GM04504 (cell line): ENCODE measurements at regions not wholly inside any gene's neighbourhood (a gene's known extent, or its start where the extent isn't known, plus 50 kb on each side); places are given as distances from the start of the nearest gene placed in this dataset.
A peak's percentile ranks its signal among the peaks of the same experiment; 100 is the strongest.

Experiments
- DNase-seq: peaks from one replicate; pipeline ENCODE4 v3.0.0-alpha.2; 2012; ENCODE audit warnings: low read depth

- DNase-seq: no peak
Measured at GRCh38 chr1:175826705-175827104, 83.3 kb upstream of the TNR start.

DNA sequence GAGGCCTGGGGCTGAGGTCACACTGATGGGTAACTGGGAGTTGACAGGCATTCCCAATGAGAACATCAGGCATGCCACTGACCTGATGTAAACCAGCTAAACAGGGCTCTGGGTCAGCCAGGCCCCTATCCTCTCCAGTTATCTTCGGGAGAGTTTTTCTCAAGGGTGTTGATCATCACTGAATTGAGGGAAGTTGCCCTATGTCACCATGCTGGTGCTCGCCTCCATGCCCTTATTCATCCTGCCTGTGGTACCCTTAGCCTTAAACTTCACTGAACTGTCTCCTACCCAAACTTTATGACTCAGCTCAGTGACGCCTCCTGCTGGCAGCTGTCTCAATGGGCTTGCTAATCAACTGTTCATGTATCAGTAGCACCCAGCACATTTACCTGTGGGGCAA lies 80.7 kb upstream of the TNR start:
- DNase-seq: no peak

- peak; percentile 14 for DNase-seq
Measured at GRCh38 chr1:175823406-175823805, 80.0 kb upstream of the TNR start.

- peak; percentile 60 for DNase-seq
Measured at GRCh38 chr1:175822580-175822979, 79.2 kb upstream of the TNR start.

DNA sequence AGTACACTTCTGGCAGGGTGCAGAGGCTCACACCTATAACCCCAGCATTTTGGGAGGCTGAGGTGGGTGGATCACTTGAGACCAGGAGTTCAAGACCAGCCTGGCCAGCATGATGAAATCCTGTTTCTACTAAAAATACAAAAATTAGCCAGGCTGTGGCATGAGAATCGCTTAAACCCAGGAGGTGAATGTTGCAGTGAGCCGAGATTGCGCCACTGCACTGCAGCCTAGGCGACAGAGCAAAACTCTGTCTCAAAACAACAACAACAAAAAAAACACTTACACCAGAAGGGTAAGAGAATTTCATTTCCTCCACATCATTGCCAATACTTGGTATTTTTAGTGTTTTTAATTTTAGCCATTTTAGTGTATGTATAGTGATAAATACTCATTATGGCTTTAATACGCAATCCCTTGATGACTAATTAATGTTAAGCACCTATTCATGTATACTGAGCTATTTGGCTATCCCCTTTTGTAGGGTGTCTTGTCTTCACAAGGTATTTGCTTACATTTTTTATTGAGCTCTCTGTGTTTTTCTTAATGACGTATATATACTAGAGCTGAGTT lies 77.1 kb upstream of the TNR start:
- DNase-seq: no peak

DNA sequence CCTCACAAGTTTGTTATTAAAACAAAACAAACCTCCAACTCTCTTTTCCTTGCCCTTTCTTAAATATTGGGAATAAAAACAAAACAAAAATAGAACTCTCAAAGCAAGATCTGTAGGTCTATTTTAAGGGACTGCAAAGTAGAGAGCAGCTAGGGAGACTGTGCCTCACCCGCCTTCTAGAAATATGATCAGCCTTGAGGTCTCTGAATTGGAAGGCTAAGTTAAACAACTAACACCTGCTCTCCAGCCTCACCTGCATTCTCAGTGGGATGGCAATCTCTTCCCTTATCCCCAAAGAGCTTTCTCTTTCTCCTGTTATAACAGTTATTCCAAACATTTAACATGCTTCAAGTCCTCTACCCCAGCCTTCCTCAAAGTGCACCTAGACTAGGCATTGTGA lies 75.5 kb upstream of the TNR start:
- DNase-seq: no peak

DNA sequence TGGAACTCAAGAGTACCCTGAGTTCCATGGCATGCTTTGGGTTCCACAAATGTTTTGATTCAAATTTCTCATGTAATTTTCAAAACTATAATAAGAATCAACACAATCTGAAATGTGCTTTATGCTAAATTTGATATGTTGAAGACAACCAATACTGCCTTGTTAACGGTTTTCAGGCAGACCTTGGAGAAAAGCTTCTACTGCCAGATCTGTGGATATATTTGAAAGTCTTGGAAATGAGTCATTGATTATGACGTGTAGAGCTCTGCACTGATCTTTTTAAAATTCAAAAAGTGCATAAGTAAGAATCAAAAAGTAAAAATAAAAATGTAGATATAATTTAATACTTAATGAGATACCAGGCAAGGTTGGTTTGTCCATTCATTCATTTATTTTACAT lies 74.0 kb upstream of the TNR start:
- DNase-seq: no peak

DNA sequence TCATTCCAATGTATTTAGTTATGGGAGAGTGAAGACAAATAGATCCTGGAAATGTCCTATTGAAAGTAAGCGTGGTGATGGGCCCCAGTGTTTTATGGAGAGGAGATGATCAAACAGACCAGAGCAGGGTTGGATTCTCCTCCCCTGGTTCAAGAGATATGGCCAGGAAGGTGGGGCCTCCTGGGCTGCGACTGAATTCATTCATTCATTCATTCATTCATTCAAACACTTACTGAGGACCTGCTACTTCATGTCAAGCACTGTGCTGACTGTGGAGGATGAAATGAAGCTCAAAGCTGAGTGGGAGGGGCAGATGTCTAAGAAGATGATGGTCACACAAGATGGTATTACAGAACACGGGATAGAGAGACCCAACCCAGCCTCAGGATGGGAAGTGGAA lies 71.5 kb upstream of the TNR start:
- no peak for DNase-seq

DNA sequence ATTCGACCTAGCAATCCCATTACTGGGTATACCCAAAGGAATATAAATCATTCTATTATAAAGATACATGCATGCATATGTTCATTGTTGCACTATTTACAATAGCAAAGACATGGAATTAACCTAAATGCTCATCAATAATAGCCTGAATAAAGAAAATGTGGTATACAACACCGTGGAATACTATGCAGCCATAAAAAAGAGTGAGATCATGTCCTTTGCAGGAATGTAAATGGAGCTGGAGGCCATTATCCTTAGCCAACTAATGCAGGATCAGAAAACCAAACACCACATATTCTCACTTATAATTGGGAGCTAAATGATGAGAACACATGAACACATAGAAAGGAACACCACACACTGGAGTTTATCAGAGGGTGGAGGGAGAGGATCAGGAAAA lies 69.5 kb upstream of the TNR start:
- no peak for DNase-seq

GRCh38 chr1:175810305-175810704 lies 66.9 kb upstream of the TNR start:
- no peak for DNase-seq

DNA sequence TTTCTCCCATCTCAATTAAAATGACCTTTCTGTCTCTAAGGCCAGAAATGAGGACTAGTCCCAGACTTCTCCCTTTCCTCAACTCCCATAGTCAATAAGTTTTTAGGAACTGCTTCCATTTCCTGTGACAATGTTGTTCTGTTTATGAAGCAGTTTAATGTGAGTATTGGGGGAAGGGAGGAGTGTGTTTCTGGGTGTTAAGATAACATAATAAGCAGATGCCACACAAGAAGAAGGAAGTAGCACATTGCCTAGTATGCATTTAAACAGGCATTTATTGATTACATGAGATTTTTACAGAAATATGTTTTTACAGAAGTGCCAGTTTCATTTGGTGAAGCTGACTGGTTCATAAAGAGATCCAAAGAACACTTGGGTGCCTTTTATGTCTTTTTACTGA lies 65.6 kb upstream of the TNR start:
- DNase-seq: no peak

GRCh38 chr1:175808573-175808972 lies 65.2 kb upstream of the TNR start:
- no peak for DNase-seq

DNA sequence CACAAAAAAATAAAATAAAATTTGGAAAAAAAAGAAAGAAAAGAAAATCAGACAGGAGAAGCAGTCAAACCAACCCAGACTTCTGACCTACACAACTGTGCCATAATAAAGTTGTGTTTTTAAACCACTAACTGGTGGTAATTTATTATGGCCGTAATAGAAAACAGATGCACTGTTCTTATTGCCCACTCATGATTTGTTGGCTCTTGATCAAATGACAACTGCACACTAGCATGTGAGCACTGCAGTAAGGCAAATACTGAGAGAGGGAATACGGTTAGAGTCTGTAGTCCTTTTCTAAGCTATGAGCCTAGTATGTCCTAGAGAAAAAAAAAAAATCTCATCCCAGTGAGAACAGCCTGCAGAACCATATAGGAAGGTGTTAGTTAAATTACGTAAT lies 61.2 kb upstream of the TNR start:
- DNase-seq: peak; percentile 19

DNA sequence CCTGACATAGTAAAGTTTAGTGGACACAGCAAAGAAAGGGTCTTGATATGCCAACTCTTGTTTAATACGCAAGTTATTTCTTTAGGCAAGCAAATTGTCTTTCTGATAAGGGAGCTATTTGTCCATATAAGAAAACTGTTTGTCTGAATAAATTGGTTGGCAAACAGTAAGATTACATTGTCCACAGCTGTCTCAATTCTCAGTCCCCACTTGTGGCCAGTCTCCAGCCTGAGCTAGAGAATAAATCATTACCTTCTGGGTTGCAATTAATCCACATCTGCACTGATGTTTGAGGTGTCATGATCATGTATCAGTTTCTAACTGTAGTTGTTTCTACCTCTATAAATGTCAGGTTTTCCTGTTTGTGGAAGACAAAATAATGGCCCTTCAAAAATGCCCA lies 60.0 kb upstream of the TNR start:
- DNase-seq: no peak

DNA sequence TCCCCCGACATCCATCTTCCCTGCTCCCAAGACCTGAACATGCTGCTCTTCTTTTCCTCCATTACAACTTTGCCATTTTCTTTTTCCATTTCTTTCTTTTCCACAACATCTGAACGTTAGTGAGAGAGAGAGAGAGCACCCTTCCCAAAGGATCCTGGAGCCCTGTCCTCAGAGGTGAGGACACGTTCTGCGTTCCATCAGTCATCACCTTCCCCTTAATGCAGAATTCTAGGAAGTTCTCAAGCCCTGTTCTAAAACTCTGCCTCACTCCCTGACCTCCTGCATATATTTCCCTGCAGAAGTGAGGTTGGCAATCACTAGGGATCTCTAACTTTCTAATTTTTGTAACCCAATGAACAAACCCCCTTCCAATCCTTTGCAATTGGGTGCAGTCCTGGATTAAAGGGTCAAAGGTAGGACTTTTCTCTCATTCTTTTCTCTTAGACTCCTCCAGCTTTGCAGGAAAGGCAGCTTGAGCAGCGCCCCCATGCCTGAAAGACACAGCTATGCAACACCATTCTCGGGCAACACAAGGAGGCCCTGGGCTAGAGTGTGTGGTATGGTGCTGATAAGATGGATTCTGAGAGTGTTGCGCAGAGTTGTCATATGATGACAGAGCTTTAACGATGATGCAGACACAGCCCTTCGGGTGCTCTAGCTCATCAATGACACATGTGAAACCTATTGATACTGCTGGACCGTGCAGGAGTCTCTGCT lies 59.2 kb upstream of the TNR start:
- no peak for DNase-seq

DNA sequence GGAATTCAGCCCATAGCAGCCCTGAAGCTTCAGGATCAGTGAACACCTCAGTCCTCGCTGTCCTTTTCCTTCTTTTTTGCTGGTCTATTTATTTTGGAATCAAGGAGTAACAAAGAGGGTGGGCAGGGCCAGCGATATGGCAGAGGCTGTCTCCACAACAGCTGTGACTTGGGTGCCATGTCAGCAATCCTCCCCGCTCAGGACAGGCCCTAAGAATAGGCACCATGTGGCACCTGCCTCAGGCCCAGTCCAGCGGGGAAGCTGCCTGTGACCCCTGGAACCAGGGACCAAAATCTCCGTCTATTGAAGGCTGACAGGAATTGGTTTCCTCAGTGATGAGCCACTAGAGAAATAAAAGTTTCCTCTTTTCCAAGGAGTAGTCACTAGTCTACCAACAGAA lies 58.6 kb upstream of the TNR start:
- DNase-seq: no peak

GRCh38 chr1:175797576-175797975 lies 54.2 kb upstream of the TNR start:
- DNase-seq: no peak

GRCh38 chr1:175794586-175794985 lies 51.2 kb upstream of the TNR start:
- DNase-seq: no peak

DNA sequence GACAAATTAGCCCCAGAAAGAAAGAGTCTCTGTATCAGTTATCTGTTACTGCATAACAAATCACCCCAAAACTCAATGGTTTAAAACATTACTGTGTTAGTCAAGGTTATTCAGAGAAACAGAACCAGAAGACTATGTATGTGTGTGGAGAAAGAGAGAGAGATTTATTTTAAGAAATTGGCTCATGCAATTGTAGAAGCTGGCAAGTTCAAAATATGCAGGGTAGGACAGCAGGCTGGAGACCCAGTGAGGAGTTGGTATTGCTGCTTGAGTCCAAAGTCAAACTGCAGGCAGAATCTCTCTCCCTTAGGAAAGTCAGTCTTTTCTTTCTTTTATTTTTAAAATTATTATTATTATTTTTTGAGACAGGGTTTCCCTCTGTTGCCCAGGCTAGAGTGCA lies 50.2 kb upstream of the TNR start:
- no peak for DNase-seq
